GM21423 (cell line): ENCODE measurements at regions not wholly inside any gene's neighbourhood (a gene's known extent, or its start where the extent isn't known, plus 50 kb on each side); places are given as distances from the start of the nearest gene placed in this dataset.

Source experiments
- ATAC-seq: cut with Tn5 transposase; IDR thresholded peaks from one replicate; pipeline ENCODE4 v1.9.1; 2021; ENCODE audit warnings: mild to moderate bottlenecking, moderate library complexity; ENCODE audit not compliant: unreplicated experiment

DNA sequence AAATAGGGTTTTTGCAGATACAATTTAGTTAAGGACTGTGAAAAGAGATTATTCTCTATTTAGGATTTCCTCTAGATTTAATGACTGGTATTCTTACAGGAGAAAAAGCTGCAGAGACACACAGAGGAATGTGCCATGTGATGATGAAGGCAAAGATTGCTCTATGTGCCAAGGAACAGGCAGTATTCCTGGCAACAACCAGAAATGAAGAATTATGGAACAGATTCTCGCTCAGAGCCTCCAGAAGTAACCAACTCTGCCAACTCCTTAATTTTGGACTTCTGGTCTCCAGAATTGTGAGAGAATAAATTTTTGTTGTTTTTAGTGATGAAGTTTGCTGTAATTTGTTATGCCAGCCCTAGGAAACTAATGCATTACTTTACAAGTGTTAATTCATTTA, 307.6 kb upstream of the SEMA3A start:
- ATAC-seq = no peak

DNA sequence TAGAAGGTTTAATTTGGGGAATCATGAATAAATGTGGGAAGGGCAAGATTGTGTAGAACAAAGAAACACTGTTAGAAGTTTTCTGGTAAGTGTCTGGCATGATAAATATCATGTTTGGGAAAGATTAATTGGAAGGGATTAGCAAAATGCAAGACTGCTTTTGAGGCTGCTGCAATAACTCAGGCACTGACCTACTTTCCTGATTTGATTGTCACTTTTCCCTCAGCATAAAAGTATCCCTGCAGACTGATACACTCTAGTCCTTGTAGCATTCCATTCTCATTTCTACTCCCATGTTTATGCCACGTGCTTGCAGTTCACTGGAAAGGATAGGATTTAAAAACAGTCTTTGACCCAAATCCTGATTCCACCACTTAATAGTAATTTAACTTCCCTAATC, 303.3 kb upstream of the SEMA3A start:
- ATAC-seq = no peak

DNA sequence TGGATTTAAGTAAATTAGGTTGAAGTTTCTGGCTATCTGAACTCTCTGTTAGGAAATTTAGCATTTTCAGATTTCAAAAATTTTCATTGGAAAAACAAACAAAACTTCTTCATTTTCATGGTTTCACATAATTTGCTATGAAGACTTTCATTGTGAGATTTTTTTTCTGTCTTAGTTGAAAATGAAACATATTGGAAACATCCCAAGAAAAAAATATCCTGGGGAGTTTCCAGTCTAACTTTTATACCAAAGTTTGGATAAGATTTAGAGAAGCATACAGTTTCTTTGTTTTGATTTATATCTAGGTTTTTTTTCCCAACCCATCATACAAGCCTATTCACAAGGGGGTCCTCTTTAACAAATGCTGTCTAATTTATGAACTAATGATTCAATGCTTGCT, 300.5 kb upstream of the SEMA3A start:
- ATAC-seq = no peak

DNA sequence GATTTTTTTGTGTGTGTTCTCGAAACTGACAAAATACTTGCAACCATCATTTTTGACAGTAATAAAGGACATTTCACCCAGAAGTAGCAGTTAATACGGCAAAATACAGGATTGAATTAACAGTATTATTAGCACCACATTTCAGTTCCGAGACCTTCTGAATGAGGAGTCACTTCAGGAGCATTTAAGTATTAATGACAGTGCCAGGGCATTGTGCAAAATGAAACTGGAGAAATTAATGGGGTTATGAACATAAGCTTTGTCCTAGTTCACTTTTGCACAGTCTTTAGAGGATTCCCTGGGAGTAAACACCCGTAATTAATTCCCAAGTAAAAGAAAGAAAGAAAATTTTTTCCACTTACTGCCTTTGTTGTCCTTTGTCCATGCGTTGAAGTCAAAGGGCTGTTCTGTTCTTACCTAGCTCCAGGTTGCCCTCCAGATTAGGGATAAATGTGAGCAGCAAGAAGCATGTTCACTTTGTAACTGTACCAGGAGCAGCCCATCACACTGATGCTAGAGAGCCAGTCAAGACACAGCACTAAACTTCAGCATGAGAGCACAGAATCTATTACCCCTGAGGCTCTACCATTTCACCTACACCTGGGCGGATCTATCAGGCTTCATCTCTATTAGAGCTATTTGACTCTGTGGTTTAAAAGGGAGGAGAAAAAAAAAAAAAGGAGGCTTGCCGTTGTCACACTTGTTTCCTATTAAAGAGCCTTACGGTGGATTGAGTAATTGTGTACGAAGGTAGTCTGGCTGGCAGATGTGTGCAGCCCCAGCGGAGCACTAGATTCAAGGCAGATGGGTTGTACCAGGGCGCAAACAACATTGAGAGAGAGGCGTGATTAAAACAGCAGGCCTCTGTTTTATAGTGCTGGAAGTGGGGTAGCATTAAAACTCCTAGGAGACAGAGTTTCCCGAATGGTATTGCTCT, 297.8 kb upstream of the SEMA3A start:
- no peak for ATAC-seq

DNA sequence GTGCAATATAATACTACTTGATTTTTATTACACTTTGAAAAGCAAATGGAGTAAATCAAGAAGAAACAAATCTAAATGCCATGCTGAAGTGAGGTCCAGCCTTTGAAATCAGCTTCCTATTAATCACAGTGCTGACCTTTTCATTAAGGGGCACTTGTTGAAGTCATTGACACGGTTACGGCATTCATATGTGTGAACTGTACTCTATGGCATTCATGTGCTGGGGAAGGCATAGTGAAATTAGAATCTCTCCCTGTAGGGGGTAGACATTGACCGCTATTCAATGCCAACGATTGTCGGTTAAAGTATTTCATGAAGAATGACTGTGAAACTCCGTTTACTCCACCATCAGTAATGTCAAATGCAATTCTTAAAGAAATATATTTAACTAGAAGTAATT, 296.1 kb upstream of the SEMA3A start:
- no peak for ATAC-seq

DNA sequence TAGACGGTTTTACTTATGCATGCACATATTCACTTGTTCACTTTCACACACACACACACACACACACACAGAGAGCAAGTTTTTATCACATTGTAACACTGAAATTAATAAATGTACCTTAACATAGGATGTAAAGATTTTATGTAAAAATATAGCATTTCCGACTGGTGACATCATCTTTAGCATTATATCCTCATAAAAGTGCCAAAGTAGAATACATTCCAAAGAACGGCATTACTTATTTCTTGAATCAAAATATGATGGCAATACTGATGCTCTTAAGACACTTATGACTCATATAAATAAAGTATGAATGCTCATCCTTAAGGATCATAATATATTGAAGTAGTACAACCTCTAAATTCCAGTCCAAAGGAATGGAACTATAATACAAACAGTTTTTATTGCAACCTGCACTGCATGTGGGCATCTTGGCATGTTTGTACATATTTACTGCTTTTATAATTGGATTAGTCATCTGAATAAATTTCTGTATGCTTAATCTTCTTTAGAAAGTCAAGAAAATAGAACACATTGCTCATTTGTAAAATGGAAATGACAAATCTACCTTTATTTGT, 290.0 kb upstream of the SEMA3A start:
- no peak for ATAC-seq

DNA sequence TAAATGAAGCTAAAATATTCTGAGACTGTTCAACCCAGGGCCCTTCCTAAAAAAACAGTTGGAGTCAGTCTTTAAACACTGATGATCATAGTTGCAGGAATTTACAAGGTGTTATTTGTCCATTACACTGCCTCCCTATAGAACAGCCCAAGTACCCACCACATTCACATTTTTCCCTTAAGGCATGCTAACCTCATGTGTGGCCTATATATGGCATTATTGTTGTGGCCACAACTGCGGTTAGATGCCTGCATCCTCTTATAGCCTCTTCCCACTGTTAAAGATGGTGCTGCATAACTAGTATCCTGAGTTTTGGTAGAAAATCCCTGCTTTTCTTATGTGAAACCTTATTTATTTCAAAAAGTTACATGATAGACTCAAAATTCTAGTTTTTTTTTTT, 287.9 kb upstream of the SEMA3A start:
- ATAC-seq = no peak

DNA sequence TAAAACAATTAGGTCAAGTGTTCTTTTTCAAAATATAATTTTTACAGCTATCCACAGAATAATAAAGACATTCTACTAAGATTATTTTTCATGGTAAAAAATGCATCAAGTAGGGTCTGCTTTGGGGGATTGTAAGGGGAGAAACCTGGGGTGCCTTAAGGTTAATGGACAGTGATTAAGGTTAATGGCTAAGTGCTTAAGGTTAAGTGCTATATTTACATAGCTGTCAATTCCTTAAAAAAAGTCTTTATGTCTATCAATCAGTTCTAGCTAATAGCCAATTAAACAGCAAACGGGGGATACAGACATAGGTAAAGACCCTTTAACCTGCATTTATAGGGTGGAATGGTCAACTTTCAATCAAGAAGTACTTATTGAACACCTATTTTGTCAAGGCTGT, 284.5 kb upstream of the SEMA3A start:
- no peak for ATAC-seq

DNA sequence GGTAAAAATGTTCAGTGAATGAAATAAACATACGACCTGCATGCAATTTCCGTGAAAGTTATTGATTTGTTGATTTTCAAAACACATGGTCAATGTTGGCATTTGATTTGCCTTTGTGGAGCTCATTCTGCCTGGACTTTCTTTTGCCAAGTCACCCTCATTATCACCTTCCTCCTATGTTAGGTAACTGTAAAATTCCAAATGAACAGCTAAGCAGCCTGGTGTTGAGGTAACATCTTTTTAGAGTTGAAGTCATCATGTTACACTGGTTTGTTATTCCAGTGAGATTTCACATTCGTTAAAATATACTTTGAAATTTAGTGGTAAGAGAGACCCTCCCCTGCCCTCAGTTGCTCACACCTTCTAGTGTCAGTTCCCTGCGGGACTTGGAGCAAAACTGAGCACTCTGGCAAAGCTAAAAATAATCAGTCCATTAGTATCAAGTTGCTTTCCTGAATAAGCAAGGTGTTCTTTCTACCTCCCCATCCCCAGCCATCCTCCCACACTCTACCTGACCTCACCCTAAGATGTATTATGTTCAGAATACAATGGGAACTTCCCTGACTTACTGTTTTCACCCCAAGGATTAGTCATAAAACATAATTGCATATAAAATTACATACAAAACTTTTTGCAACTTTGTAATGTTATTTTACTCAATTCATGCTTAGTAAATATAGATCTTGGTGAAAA, 283.3 kb upstream of the SEMA3A start:
- ATAC-seq = no peak

DNA sequence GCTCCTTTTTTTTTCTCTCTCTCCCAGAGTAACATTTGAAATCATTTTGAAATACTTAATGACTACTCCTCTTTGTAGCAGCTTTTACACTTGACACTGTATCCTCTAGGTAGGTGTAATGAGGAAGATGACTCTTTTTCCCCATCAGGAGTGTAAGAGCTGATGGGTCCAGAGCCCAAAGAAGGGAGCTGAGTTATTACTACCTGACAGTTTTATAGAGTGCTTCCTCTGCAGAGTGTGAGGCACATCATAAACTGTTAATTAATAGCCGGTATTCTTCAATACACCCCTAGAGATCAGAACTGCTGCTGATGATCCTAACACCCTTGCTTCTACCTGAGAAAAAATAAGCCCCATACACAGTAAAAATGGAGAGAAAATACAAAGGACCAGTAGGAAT, 279.8 kb upstream of the SEMA3A start:
- no peak for ATAC-seq

DNA sequence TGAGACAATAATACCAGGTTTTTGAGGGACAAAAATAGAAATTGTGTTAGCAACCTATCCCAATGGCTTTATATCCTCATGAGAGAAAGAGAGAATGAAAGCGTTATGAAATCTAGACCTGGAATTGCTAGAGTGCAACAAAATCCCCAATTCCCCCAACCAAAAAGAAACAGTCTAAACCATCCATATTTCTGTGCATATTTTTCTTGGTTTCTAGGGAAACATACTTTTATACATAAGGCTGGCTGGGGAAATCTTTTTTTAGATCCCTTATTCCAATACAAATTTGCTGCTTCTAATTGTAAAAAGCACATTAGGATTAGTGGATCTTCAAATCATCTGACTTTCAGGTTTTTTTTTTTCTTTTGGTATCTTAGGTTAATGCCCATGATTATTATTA, 277.0 kb upstream of the SEMA3A start:
- ATAC-seq = no peak

DNA sequence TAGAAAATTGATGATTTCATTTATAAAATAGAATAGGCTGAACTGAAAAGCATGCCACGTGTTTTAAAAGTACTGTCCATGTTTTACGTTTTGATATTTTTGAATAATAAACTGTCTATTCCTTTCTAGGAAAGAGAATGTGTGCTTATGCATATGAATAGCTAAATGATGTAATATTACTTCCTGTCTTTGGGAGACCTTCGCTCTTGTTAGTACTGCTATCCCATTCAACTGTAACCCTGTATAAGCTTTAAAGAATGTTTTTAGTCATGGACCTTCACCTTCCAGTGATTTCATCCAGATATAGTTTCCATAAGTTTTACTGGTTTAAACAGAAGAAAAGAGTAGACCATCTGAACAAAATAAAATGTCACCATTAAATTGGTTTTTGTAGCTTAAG, 274.4 kb upstream of the SEMA3A start:
- no peak for ATAC-seq

DNA sequence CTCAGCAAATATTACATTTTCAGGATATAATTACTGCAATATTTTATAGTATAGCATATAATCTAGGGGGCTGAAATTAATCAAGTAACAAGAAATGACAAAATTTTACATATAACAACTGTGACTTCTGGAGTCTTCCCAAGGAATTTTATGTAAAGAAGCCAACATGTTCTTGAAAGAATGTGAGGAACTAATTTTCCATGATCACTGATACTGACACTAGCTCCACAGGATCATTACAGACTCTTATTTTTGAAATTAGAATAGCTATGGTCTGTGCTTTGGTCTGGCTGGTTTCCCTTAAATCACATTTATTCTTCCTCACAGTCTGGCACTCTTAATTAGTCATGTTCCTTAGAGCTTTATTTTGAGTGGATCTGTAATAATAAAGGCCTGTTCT, 267.7 kb upstream of the SEMA3A start:
- no peak for ATAC-seq

DNA sequence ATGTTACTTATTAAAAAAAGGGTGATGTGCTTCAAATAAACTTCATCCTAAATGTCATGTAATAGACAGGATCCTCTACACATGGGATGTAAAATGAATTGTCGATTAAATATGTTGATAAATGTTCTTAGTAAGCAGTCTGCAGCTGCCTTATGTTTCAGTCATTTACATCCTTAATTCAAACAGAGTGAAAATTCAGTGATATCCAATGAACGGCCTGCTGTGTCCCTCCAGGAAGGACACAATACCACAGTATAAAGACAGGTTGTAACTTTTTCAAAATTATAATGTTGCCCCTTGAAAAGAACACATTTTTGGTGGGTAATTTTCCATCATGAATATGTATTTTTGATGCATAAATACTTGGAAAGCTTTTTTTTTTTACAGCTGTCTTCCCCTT, 266.5 kb upstream of the SEMA3A start:
- ATAC-seq = no peak

DNA sequence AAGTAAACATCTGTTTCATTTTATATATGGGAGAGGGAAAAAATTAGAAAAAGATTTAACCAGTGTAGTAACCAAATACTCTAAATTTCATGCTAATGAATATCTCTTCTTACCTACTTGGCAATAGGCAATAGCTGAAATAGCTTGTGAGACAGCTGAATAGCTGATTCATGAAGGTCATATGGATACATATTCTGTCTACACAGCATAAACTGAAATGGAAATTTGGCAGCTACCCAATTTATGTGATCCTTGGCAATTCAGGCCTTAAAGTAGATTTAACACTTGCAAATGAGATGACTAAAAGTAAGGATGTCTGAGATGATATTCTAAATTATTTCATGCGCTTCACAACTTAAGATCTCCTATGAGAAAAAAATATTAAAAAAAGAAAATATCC, 261.2 kb upstream of the SEMA3A start:
- ATAC-seq = no peak

DNA sequence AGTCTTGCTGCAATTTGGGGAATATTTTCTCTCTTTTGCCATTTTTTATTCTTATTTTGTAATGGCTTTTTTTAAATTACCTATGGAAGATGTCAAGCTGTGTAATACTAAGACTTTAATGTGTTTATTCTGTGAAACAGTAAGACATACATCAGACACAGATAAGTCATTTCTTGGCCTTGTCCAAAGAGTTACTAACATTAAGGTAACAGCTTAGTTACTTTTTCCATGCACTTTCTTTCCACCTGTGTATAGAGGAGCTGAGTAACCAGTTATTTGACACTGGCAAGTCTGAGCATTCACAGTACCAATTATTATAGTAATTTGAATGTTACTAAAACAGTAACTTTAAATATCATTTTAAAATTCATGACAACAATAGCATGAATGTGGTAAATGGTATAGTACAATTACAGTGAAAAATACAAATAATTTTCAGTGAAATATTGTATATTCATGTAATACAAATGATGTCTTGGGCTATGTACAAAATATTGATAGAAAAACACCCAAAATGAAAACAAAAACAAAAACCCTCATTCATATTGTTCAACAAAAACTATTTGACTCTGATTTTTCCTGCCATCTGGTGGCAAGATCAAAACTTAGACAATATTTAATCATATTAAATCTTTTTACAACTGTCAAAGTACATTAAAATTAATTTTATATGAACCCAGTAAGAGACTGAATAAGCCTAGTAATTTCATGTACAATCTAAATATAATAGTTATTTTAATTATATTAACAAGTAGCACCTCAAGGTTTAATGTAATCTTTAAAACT, 259.8 kb upstream of the SEMA3A start:
- ATAC-seq = no peak

DNA sequence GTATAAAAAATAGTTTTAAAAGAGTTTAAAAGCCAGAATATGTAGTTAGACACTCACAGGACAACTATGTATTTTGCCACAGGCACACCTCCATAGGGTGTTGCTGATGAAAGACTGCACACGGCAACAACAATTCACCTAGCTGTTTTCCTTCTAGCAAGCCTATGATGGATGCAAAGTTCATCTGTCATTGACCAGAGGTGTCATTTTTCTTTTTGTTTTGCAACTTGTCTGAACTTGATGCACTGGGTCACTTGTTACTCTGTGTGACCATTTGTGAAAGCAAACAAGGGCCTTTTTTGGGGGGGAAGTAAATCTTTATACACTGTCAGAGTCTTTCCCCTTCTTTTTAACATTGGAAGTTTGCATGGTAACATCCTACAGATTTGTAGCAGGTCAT, 258.0 kb upstream of the SEMA3A start:
- ATAC-seq = no peak

DNA sequence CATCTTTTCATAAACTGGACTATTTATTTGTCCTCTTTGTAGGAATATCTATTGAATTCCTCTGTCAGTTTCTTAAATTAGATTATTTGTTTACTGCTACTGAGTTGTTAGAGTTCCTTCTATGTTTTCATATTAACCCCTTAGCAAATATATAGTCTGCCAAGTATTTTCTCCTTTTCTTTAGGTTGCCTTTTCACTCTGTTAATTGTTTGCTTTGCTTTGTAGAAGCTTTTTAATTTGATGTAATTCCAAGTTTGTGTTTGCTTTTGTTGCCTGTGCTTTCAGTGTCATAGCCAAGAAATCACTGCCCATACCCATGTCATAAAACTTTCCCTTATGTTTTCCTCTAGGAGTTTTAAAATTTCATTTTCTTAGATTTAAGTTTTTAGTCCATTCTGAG, 256.2 kb upstream of the SEMA3A start:
- no peak for ATAC-seq

DNA sequence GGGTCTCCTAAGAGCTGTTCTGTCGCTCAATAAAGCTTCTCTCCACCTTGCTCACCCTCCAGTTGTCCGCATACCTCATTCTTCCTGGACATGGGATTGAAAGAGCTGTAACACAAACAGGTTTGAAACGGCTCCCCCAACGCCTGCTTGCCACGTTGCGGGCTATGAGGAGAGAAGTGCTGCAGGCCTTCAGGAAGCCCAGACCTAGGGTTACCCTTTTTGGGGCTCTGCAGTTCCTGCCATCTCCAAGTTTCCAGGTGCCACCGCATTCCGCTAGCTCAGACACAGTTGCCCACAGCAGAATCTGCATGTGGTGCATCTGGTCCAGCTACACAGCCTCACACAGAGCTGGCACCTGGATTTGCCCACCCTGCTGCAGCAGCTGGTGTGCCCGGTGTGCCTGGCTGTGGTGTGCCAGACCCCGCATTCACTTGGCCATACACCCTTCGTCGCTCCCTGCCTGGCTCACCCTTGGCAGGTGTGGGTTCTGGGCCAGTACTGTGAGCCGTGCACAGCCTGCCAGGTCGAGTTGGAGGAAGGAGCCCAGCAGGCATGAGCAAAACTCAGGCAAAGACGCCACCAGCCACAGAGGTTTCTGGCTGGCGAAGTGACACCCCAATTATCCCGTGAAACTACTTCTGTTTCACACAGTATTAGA, 253.2 kb upstream of the SEMA3A start:
- no peak for ATAC-seq

DNA sequence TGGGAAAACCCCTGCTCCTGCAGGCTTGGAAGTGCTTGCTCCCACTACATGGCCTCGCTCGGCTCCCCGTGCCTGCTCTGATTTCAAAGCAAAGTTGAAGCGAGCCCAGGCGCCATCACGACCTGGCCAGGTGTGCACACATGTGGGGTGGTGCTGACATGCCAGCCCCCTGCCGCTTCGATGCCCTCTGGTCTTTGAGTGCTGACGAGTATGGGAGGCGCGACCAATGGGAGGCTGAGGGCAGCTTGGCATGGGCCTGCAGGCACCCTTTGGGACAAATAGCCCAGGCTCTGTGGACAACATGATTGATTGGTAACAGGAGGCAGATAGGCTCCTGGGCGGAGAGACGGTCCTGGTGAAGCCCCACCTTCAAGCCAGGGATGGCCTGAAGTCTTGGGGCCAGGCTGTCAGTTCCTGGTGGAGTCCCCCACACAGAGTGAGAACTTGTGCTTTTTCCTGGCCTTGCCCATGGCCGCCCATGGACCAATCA, 252.4 kb upstream of the SEMA3A start:
- no peak for ATAC-seq
